RPMI8226 (cell line): ENCODE measurements at regions not wholly inside any gene's neighbourhood (a gene's known extent, or its start where the extent isn't known, plus 50 kb on each side); places are given as distances from the start of the nearest gene placed in this dataset.
A peak's percentile ranks its signal among the peaks of the same experiment; 100 is the strongest.

Experiments
- DNase-seq: peaks from one replicate; pipeline ENCODE4 v3.0.0-alpha.2; 2015

DNA sequence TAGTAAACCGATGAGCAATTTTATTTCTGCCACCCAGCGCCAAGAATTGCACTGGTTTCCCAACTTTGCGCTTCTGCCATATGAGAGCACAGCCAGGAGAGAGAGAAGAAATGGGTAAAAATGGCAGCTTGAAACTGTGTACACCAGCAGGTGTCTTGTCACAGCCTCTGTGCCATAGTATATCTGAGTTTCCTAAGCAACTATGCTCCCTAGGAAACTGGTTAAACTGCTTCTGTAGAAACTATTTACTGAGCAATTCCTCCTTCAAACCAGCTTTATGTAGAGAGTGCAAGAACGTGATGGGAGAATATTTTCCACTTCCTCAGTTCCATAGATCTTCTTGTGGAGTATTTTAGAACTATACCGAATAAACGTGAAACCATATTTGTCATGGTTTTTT is 1361.3 kb downstream of the PCDH9 start:
- DNase-seq: no peak

DNA sequence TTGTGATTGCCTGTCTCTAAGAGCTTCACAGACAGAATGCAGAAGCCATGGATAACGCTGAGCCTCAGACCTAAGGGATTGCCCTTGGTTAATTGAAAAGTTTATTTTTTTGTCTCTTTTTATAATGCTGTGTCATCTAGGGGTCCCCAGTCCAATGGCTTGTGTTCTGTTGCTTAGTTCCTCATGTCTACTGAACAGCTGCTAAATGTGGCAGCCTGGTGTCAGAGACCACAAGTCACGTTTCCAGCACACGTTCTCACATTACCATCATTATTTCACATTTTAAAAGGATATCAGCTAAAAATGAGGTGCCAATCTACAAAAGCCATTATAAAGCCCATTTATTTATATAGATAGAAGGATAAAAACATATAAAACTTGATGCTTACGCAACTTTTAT is 1362.0 kb downstream of the PCDH9 start:
- DNase-seq: no peak

DNA sequence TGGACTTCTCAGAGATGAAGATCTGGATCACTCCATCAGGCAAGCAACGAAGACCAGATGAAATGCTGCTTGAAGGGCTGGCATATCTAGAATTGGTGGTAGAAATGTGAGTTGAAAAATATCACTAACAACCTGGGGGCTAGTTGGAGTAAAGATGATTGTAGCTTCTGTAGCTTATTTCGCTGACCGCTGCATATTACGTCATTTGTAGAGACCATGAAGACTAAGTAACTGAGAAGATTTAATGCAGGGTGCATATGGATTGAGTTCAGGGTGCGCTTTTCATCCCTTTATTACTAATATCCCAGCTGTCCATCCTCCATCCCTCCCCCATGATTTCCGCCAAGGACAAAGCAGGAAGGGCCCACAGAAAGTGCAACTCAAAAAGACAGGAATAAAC is 1364.0 kb downstream of the PCDH9 start:
- no peak for DNase-seq

DNA sequence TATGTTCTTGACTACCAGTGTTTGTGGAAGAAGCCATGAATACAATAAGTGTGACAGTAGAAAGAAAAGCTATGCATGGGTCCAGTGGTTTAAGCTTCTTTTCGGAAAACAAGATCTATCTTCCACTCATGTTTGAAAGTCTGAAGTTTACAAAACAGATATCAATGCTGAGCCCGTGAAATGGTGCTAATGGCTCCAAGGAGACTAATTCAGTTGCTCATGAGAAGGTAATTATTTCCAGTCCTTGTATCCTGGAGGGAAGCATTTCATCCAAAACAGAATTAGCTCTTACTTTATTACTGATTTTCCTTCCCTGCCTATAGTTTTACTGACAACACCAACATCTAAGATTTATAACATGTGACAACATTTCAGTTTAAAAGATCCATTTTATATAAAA is 1364.9 kb downstream of the PCDH9 start:
- DNase-seq: no peak

DNA sequence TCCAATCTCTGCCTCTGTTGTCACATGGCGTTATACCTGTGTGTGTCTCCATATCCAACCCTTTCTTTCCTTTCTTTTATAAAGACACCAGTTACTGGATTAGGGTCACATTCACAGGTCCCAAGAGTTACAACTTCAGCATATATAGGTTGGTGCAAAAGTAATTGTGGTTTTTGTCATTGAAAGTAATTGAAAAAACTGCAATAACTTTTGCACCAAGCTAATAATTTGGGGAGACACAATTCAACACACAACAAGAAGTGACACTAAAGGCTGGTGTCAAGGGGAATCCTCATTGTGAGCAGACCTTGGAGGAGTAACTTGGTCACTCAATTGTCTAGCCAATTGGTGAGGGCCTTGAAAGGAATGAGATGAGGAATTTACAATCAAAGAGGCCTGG is 1366.1 kb downstream of the PCDH9 start:
- DNase-seq: no peak

DNA sequence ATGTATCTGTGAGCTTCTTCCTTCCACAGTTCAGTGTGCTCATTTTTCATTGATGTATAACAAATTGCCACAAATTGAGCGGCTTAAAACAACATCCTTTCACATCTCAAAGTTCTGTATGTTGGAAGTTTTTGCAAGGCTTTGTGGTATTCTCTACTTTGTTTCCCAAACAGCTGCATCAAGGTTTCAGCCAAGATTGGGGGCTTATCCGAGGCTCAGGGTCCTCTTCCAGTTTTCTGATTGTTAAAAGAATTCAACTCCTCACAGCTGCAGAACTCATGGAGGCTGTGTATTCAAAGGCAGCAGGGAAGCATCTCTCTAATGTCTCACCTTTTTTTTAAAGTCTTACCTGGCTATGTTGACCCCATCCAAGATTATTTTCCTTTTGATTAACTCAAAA is 1369.8 kb downstream of the PCDH9 start:
- no peak for DNase-seq

DNA sequence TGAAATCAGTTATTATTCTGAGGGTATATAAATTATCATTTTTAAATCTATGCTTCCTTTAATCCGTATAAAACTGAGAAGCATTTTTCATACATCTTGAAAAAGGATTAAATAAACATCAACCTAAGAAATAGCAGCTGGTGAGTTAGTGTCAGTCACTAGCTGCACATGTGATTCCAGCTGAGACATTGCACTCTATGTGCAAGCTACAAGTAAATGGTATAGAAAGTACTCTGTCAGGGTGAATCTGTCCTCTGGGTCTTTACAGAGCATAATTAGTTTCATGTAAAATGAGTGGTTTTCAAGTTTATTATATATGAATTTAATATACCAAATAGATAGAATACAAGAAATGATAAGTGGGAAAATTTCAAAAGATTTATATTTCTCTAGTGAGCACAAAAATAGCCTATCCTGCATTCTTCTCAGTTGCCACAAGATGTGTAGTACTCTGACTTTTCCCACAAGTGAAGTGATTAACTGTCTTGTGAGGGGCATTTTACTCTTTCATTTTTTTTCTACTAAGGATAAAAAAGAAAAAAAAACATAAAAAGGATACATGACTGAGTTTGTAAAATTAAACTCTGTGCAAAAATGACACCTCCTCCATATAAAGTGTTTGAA is 1372.1 kb downstream of the PCDH9 start:
- DNase-seq: no peak

DNA sequence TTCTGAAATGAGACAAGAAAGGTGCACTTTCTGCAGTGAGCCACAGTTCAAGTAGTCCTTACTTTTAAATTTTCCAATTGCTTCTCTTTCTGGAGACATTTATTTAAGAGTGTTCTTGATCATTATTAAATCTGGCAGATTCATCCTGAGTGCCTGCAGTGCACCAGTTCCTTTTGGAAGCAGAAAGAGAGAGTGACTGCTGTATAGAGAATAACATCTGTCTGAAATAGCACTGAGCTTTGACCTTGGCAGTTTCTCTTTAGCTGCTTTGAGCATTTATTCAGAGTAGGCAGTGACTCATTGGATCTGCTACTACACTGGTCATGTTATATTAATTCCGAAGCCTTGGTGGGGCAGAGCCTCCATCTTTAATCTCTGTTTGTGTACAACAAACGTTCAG is 1373.7 kb downstream of the PCDH9 start:
- no peak for DNase-seq

DNA sequence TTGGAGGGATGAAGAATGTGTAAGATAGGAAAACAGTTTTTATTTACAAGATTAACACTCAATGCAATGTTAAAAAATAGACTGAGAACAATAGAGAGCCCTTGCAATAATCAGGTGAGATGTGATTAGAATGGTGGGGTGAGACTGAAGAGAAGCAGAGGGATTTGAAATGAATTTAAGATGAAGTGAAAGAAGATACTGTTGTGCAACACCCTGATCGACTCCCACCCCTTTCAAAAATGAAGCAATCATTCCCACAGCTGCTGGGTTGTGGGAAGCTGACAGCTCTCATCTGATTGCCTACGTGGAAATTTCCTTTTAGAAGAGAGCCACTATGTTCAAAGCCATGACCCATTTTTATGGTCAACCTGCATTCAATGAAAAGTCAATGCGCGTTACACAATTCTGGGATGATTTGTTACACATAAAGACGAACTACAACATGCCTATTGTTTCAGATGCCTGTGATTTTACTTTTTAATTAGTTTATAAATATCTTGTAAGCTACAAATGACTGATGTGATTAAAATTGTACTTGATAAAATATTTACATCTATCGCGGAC is 1374.8 kb downstream of the PCDH9 start:
- DNase-seq: no peak

DNA sequence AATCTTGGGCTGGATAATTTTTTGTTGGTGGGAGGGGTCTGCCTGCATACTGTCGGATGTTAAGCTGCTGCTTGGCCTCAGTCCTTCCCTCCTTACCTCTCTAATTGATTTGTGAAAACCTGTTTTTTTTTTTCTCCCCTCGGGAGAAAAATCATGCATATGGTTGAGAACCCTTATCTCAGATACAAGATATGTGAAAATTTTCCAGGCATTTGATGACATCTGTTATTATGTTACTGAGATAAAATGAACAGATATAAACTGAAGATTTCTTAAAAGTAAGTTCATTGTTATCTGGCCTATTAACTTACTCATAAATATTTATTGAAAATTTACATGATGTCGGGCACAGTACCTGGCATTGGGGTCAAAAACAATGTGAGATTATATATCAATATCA is 1375.7 kb downstream of the PCDH9 start:
- DNase-seq: no peak

DNA sequence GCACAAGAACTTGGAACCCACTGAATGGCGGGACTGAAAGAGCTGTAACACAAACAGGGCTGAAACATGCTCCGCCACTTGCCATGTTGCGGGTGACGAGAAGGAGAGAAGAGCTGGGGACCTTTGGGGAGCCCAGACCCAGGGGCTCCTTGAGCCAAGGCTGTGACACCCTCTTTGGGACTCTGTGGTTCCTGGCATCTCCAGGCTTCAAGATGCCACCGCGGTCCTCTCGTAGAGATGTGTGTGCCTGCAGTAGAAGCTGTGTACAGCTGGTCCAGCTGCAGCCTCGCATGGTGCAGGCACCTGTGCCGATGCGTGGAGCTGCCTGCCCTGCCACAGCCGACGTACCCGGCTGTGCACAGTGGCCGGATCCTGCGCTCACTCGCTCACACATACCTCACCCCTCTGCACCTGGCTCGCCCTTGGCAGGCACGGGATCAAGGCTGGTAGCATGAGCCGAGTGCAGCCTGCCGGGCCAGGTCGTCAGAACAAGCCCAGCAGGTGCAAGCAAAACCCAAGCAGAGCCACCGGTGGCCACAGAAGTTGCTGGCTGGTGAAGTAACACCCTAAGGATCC is 1385.8 kb downstream of the PCDH9 start:
- peak; percentile 2 for DNase-seq

DNA sequence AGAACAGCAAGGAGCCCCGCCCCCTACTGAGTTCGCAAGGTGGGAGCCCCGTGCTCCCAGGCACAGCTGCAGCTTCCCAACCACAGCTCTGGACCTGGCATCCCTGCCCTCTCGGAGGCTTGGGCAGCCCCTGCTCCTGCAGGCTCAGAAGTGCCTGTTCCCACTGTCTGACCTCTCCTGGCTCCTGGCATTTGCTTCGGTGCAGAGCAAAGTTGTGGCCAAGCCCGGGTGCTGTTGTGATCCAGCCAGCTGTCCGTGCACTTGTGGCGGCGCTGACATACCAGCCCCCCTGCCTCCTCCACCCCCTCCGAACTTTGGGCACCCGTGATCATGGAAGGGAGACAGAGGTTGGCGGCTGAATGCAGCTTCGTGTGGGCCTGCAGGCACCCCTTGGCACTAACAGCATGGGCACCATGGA is 1386.8 kb downstream of the PCDH9 start:
- no peak for DNase-seq

DNA sequence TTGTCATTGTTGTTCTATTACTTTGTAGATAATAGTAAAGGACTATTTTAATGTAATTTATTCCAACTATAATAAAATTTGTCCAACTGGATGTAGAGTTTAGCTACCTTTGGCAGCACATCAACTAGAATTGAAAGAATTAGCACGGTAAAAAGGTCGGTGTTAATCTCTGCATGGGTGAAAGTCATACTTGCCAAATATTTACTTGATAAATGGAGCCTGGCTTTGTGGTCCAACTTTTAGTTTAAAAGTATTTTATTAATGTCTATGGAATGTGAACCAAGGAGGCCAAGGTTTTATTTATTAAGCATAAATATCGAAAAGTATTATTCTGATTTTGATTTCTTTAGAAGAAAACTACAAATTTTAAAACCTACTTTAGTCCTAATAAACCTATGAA is 1389.0 kb downstream of the PCDH9 start:
- no peak for DNase-seq

DNA sequence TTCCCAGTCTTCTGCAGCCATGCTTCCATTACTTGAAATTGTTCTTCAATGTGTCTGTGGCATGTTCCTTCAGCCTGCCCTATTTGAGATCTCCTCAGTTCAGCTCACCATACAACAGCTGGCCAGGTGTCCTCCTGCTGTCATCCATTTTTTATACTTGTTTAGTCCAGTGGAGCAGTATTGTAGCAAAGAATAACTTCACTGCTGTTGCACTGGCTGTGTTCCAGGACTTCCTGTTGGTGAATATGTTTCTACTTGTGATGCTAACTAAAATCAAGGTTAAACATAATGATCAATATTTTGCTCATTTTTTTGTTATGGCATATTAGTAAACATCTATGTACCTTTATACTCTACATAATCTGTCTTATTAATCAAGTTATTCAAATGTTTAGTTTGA is 1394.1 kb downstream of the PCDH9 start:
- no peak for DNase-seq

DNA sequence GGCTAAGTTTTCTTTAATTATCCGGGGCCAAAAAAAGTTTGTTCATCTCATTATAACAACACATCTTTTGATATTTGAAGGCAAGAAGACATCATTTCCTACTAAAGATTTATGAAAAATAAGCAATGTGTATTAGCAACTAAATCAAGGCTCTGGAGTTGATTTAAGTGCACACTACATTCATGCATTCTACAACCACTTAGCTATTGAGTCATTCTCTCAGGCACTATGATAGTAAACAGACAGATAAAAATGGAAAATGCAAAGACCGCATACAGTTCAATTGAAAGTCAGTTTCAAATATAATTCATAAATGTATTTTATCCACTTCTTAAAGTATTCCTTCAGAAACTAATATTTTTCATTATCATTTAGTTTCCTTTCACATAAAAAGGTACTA is 1395.2 kb downstream of the PCDH9 start:
- DNase-seq: no peak

DNA sequence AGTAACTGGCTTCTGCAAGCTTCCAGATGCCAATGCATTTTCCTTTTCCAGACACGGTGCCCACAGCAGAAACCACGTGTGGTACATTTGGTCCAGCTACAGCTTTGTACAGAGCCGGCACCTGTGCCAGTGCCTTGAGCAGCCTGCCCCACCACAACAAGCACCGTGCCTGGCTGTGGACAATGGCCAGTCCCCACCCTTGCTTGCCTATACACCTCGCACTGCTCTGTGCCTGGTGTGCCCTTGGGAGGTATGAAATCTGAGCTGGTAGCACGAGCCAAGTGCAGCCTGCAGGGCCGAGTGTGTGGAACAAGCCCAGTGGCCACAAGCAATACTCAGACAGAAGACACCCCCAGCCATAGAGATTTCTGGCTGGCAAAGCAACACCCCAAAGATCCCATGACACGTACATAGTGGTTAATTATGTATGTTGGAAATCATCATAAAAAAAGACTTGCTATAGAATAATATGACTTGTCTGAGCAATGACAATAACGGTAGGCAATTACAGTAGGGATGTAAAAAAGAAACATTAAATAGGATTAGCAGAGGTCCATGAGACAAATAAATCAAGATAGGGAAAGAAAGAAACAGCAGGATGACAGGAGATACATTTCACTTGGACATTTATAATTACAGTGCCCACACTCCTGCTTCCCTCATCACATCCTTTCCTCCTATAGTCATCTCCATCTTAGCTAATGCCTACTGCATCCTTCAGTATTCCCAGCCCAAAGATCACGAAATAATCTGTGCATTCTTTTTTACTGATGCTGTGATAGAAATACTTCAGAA is 1399.5 kb downstream of the PCDH9 start:
- DNase-seq: no peak

DNA sequence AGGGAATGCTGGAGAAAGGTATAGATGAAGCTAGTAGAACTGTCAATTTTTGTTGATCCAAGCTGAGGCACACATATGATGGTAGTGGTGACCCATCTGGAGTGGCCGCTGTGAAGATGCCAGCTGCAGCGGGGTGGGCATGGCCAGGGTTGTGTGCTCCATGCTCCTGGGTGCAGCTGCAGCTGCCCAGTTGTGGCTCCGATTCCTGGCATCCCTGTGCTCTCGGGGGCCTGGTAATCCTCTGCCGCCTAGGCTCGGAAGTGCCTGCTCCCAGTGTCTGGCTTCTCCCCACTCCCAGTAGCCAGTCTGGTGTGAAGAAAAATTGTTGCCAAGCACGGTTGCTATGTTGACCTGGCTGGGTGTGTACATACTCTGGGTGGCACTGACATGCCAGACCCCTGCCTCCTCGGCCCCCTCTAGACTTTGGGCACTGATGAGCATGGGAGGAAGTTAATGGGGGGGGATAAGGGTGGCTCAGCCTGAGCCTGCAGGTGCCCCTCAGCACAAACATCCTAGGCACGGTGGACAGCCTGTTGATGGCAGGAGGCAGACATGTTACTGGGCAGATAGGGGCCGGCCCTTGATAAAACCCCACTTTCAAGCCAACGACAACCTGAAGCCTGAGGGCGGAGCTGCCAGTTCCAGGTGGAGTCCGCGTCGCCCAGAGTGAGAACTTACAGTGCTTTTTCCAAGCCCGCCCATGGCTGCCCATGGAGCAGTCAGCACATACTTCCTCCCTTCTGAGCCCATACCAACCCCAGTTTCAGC is 1400.7 kb downstream of the PCDH9 start:
- no peak for DNase-seq

DNA sequence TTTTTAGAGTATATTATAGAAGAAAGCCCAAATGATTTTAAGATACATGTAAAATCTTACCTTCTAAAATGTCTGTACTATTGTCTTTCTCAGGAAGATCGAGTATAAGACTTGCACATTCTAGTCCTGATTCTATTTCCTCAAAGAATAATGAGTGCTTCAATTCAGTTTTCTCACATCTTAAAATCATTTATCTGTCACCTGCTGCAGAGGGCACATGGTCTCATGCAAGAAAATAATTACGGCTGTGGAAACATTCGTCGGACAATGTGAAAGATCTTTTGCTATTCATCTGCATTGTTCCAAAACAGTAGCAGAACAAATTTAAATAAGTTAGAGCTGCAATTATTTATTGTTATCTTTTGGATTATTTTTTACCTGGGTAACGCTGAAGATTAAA is 1403.5 kb downstream of the PCDH9 start:
- no peak for DNase-seq

DNA sequence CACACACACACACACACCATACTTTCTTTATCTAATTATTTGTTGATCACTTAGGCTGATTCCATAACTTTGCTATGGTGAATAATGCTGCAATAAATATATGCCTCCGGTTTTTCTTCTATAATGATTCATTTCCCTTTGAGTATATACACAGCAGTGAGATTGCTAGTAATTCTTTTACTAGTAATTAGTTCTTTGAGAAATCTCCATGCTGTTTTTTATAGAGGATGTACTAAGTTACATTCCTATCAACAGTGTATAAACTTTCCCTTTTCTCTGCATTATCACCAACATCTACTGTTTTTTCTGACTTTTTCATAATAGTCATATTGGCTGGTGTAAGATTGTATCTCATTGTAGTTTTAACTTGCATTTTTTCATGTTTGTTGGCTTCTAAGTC is 1405.1 kb downstream of the PCDH9 start:
- no peak for DNase-seq

DNA sequence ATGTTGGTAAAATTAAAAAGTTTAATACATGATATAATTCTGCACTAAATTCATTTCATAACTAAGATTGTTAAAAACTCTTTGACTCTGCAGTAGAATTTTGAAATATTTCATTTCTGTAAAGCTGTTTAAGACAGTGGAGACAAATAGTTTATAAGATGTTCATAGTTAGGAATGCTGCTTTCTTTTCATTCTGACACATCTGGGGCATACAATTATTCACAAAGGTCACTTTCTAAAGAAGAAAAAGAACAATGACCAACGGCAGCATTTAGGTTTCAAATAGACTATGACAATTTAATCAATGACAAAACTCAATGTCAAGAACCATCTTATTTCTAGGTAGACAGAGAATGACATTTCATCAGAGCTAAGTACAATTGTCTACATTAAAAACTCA is 1422.1 kb downstream of the PCDH9 start:
- DNase-seq: no peak

DNA sequence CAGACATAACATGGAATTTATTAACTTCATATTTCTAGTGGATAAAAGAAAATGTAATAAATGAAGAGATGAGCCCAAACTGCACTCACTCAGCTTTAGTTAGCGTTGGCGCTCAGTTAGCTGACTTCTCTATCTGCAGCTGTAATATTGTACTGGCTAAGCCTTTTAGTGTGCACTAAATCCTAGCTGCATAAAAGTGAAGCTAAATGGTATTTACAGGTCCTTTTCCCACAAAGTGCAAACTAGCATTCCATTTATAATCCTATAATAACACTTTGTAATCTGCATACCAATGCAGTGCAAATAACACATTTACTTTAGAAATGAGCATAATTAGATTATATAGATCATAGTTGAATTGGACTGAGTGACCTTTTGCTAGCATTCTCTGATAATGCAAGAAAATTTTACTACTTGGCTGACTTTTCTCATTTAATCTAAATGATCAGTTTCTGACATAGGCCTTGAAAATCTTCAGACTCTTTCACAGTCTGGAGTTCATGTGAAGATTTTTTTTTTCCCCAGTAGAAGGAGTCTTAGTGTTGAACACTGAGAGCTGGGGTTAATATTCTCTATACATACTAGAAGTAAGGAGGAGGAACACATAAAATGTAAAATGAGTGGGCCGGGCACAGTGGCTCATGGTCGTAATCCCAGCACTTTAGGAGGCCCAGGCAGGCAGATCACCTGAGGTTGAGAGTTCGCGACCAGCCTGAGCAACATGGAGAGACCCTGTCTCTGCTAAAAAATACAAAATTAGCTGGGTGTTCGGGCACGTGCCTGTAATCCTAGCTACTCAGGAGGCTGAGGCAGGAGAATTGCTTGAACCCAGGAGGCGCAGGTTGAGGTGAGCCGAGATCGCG is 1426.4 kb downstream of the PCDH9 start:
- no peak for DNase-seq

DNA sequence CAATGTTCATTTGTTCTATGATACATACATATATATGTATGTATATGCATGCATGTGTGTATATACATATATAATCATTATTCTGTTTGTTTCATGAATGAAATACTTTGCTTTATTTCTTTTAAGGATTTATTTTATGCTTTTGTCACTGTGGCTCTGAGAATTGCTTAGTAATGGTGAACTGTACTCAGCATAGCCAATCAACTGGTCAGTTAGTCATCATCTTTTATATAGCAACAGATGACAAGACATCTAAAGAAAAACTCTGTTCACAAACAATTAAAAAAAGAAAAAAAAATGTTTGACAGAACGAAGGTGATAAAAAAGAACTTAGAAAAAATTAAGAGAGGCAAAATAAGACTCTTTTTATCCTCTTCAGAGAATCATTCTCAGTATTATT is 1440.3 kb downstream of the PCDH9 start:
- no peak for DNase-seq
